ENCODE measurements at regions not wholly inside any gene's neighbourhood (a gene's known extent, or its start where the extent isn't known, plus 50 kb on each side); places are given as distances from the start of the nearest gene placed in this dataset.

DNA sequence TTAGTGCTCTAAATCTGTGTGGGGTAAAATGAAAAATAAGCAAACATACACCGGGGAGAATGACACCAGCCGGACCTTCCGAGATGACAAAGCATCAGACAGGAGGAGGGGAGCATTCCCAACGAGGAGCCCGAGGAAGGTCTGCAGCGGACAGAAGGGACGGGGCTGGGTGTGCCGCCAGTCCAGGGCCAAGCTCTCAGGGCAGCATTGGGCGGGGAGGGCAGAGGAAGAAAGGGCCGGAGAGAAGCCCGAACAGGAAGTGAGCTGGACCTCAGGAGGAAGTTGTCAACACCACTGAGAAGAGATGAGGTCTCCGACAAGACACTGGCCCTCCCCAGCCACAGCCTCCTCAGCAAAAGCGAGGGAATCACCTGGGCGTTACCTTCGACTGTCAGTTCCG lies 182.6 kb upstream of the RNF32 start:
- in situ Hi-C loops (cut with HindIII; ENCODE audit: low pct_unique_long_range_greater_than_20kb, low sequenced_read_pairs), result no loop called here

GRCh38 chr7:156456503-156457115 lies 184.0 kb upstream of the RNF32 start:
- in situ Hi-C loops (cut with HindIII; ENCODE audit: low pct_unique_long_range_greater_than_20kb, low sequenced_read_pairs), result no loop called here

More for the DNA sequence above, 182.6 kb upstream of the RNF32 start:
- Histone ChIP-seq H3K36me3 (ENCODE audit: control insufficient read depth, insufficient read depth, low read length) (no peaks in the 10 kb centered on the region), H3K4me1 (ENCODE audit: control insufficient read depth, insufficient read depth, low read length) (no peaks in the 10 kb centered on the region), H3K27ac (ENCODE audit: low read length) (no peak overlapping the region), H3K27me3 (ENCODE audit: control insufficient read depth, insufficient read depth, low read length) (peaks cover 15% of the 10 kb centered on the region), H3K4me3 (ENCODE audit: low read depth in 2 of 2, low read length in 2 of 2) (no peak overlapping the region), H3K9me3 (ENCODE audit: control insufficient read depth, insufficient read depth, low read depth, low read length) (no peaks in the 10 kb centered on the region)
- TF ChIP-seq SIN3A (IDR thresholded peaks at IDR 0.05; ENCODE audit: borderline replicate concordance, insufficient read depth, low read depth, low read length) (no peak), POLR2AphosphoS5 (IDR thresholded peaks at IDR 0.05; ENCODE audit: low read depth, low read length) (no peak), CTCF (IDR thresholded peaks at IDR 0.05) (no peak), TCF7L2 (IDR thresholded peaks at IDR 0.05; ENCODE audit: low read depth, low read length) (no peak), REST (IDR thresholded peaks at IDR 0.05; ENCODE audit: insufficient read depth in 1 of 2, low read depth in 2 of 2, low read length in 1 of 2) (no peak)
- CTCF ChIA-PET, result no interaction called here
- no TSS peak for BruUV-seq (replicated peaks)
- DNase-seq (ENCODE audit: low read depth, low spot score), result no peak
- ATAC-seq, result no peak
- POLR2A ChIA-PET, result no interaction called here
- intact Hi-C loops (cut with micrococcal nuclease; ENCODE audit: unreplicated experiment), result no loop called here

More at GRCh38 chr7:156456503-156457115, 184.0 kb upstream of the RNF32 start:
- TF ChIP-seq POLR2AphosphoS5 (IDR thresholded peaks at IDR 0.05; ENCODE audit: low read depth, low read length), result no peak
- no peak for TF ChIP-seq CTCF (IDR thresholded peaks at IDR 0.05)
- no peak for TF ChIP-seq REST (IDR thresholded peaks at IDR 0.05; ENCODE audit: insufficient read depth in 1 of 2, low read depth in 2 of 2, low read length in 1 of 2)
- DNase-seq (ENCODE audit: low read depth, low spot score) (no peak), ATAC-seq (no peak)
- POLR2A ChIA-PET, result interaction anchor here (0.6 kb wide), 1 partner anchor 1181 kb away, joined by 3 read pairs; no protein-coding TSS in a partner anchor
- BruUV-seq (replicated peaks), result no TSS peak
- H3K27ac ChIP-seq (ENCODE audit: low read length), result no peak overlapping the region
- no peak overlapping the region for H3K4me3 ChIP-seq (ENCODE audit: low read depth in 2 of 2, low read length in 2 of 2)
- H3K36me3 ChIP-seq (ENCODE audit: control insufficient read depth, insufficient read depth, low read length), result no peaks in the 10 kb centered on the region
- intact Hi-C loops (cut with micrococcal nuclease; ENCODE audit: unreplicated experiment), result no loop called here
- CTCF ChIA-PET, result interaction anchor here (0.6 kb wide), 1 partner anchor 399 kb away, joined by 3 read pairs; no protein-coding TSS in a partner anchor
- no peaks in the 10 kb centered on the region for H3K9me3 ChIP-seq (ENCODE audit: control insufficient read depth, insufficient read depth, low read depth, low read length)
- H3K27me3 ChIP-seq (ENCODE audit: control insufficient read depth, insufficient read depth, low read length), result peaks cover 26% of the 10 kb centered on the region
- no peaks in the 10 kb centered on the region for H3K4me1 ChIP-seq (ENCODE audit: control insufficient read depth, insufficient read depth, low read length)

Measured in Panc1 (cell line).